ENCODE measurements at regions not wholly inside any gene's neighbourhood (a gene's known extent, or its start where the extent isn't known, plus 50 kb on each side); places are given as distances from the start of the nearest gene placed in this dataset.

DNA sequence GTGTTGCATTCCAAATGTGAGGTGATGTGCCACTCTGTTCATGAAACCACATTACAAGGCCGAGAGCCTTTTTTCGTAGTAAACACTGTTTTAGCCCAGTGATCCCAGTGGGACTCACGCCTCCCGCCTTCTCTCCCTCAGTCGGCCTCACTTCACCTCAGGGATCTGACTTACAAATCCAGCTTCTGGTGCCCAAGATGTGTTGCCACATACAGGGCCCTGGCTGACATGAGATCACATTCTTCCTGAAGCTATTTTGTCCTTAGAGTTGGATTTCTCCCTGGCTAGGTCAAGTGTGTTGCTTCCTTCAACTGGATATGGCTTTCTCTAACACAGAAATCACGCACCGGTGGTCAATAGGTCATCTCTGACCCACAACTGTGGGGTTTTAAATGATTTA is 354.7 kb downstream of the FBXW7 start:
- no peak for TF ChIP-seq EGR1 (IDR thresholded peaks at IDR 0.05)
- TF ChIP-seq, protein P1, sequence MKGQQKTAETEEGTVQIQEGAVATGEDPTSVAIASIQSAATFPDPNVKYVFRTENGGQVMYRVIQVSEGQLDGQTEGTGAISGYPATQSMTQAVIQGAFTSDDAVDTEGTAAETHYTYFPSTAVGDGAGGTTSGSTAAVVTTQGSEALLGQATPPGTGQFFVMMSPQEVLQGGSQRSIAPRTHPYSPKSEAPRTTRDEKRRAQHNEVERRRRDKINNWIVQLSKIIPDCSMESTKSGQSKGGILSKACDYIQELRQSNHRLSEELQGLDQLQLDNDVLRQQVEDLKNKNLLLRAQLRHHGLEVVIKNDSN (IDR thresholded peaks at IDR 0.05): no peak
- TF ChIP-seq CEBPB (IDR thresholded peaks at IDR 0.05): no peak
- no peak for TF ChIP-seq EP300 (IDR thresholded peaks at IDR 0.05; ENCODE audit: borderline replicate concordance)
- TF ChIP-seq FOXM1 (IDR thresholded peaks at IDR 0.05; ENCODE audit: borderline replicate concordance, low read depth): no peak
- no peak for TF ChIP-seq RAD21 (IDR thresholded peaks at IDR 0.05; ENCODE audit: low read depth)
- TF ChIP-seq, protein P2, sequence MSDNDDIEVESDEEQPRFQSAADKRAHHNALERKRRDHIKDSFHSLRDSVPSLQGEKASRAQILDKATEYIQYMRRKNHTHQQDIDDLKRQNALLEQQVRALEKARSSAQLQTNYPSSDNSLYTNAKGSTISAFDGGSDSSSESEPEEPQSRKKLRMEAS (IDR thresholded peaks at IDR 0.05): no peak
- TF ChIP-seq ZBTB7A (IDR thresholded peaks at IDR 0.05; ENCODE audit: low read depth): no peak
- TF ChIP-seq CREB1 (IDR thresholded peaks at IDR 0.05; ENCODE audit: low read depth): no peak
- TF ChIP-seq TCF12 (IDR thresholded peaks at IDR 0.05; ENCODE audit: low read depth): no peak

DNA sequence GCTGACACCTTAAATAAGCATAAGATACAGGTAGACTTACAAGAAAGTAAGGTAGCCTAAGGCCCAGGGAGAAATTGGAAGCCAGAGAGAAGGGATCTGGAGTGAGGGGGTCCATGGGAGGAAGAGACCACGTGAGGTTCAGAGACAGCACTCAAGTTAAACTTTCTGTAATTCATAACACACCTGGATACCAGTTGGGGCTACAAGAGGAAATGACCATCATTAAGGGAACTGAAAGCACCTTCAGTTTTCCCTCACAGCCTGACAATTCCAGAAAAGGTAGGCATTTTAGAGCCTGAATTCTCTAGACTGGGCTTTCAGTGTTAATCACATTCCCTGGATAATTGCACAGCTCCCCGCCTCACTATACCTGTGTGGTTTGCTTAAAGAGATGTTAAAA is 355.5 kb downstream of the FBXW7 start:
- TF ChIP-seq, protein P1 (IDR thresholded peaks at IDR 0.05): no peak
- TF ChIP-seq, protein P3, sequence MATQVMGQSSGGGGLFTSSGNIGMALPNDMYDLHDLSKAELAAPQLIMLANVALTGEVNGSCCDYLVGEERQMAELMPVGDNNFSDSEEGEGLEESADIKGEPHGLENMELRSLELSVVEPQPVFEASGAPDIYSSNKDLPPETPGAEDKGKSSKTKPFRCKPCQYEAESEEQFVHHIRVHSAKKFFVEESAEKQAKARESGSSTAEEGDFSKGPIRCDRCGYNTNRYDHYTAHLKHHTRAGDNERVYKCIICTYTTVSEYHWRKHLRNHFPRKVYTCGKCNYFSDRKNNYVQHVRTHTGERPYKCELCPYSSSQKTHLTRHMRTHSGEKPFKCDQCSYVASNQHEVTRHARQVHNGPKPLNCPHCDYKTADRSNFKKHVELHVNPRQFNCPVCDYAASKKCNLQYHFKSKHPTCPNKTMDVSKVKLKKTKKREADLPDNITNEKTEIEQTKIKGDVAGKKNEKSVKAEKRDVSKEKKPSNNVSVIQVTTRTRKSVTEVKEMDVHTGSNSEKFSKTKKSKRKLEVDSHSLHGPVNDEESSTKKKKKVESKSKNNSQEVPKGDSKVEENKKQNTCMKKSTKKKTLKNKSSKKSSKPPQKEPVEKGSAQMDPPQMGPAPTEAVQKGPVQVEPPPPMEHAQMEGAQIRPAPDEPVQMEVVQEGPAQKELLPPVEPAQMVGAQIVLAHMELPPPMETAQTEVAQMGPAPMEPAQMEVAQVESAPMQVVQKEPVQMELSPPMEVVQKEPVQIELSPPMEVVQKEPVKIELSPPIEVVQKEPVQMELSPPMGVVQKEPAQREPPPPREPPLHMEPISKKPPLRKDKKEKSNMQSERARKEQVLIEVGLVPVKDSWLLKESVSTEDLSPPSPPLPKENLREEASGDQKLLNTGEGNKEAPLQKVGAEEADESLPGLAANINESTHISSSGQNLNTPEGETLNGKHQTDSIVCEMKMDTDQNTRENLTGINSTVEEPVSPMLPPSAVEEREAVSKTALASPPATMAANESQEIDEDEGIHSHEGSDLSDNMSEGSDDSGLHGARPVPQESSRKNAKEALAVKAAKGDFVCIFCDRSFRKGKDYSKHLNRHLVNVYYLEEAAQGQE (IDR thresholded peaks at IDR 0.05; ENCODE audit: low read depth): no peak
- no peak for TF ChIP-seq EP300 (IDR thresholded peaks at IDR 0.05; ENCODE audit: borderline replicate concordance)
- no peak for TF ChIP-seq CEBPB (IDR thresholded peaks at IDR 0.05)
- TF ChIP-seq YY1 (IDR thresholded peaks at IDR 0.05; ENCODE audit: low read depth): no peak
- TF ChIP-seq, protein P2 (IDR thresholded peaks at IDR 0.05): no peak
- no peak for TF ChIP-seq FOXM1 (IDR thresholded peaks at IDR 0.05; ENCODE audit: borderline replicate concordance, low read depth)
- TF ChIP-seq TCF12 (IDR thresholded peaks at IDR 0.05; ENCODE audit: low read depth): no peak
- TF ChIP-seq TEAD4 (IDR thresholded peaks at IDR 0.05): no peak
- TF ChIP-seq CREB1 (IDR thresholded peaks at IDR 0.05; ENCODE audit: low read depth): no peak
- TF ChIP-seq EGR1 (IDR thresholded peaks at IDR 0.05): no peak
- TF ChIP-seq ZBTB7A (IDR thresholded peaks at IDR 0.05; ENCODE audit: low read depth): no peak
- TF ChIP-seq RAD21 (IDR thresholded peaks at IDR 0.05; ENCODE audit: low read depth): no peak
- TF ChIP-seq TAF1 (IDR thresholded peaks at IDR 0.05; ENCODE audit: low read depth): no peak
- TF ChIP-seq NFIC (IDR thresholded peaks at IDR 0.05): no peak

DNA sequence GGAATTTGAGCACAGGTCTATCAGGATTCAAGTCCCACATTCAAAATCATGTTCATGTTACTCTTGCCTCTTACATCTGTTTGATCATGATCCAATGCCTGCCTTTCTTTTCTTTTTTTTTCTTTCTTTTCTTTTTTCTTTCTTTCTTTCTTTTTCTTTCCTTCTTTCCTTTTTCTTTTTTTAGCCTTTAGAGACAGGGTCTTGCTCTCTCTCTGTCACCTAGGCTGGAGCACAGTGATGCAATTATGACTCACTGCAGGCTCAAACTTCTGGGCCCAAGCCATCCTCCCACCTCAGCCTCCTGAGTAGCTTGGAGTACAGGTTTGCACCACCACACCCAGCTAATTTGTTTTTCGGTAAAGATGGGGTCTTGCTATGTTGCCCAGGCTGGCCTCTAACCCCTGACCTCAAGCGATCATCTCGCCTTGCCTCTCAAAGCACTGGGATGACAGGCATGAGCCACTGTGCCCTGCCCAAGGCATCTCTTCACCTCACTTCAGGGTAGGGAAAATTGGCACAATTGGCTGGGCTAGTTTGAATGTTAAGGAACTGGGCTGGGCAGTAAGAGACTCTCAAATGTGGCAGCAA is 359.2 kb downstream of the FBXW7 start:
- TF ChIP-seq TAF1 (IDR thresholded peaks at IDR 0.05; ENCODE audit: low read depth): no peak

DNA sequence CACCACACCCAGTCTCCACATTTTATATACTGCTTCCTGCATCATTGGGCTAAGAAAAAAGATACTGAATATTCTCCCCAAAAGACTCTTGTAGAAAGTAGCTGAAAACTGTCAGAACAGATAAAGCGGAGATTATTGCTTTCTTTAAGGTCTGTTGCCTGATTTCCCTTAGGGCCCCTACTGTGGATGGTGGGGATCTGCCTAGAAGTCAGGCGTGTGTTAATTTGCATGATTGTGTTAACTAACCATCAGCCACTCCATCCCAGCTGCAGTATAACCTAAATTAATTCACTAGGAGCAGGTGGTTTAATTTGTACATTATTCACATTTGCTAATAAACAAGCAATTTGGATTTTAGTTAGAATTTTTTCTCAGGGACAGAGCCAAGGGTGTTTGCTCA is 360.3 kb downstream of the FBXW7 start:
- TF ChIP-seq EGR1 (IDR thresholded peaks at IDR 0.05) (no peak), FOXM1 (IDR thresholded peaks at IDR 0.05; ENCODE audit: borderline replicate concordance, low read depth) (no peak), YY1 (IDR thresholded peaks at IDR 0.05; ENCODE audit: low read depth) (no peak), TCF12 (IDR thresholded peaks at IDR 0.05; ENCODE audit: low read depth) (no peak), TEAD4 (IDR thresholded peaks at IDR 0.05) (no peak), ZBTB7A (IDR thresholded peaks at IDR 0.05; ENCODE audit: low read depth) (no peak)
- TF ChIP-seq, protein P3 (IDR thresholded peaks at IDR 0.05; ENCODE audit: low read depth): no peak
- TF ChIP-seq, protein P2 (IDR thresholded peaks at IDR 0.05): no peak

DNA sequence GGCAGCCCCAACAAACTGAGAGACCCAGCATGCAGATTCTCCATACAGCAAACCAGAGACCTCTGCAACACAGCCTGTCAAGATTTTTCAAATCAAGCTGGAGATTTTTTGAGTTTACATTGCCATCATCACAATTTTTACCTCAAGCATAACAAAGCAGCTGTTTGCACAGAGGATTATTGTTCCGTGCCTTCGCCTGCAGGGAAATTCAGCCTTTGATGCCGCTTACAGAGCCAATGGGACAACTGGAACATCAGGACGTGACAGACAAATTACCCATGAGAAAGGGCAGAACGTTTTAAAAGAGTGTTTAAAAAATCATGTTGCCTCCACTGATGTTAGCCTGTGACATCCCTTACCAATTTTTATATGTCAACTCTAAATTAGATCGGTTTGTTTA is 363.7 kb downstream of the FBXW7 start:
- TF ChIP-seq EGR1 (IDR thresholded peaks at IDR 0.05) (no peak), NFIC (IDR thresholded peaks at IDR 0.05) (no peak), FOXM1 (IDR thresholded peaks at IDR 0.05; ENCODE audit: borderline replicate concordance, low read depth) (no peak), CEBPB (IDR thresholded peaks at IDR 0.05) (no peak), TAF1 (IDR thresholded peaks at IDR 0.05; ENCODE audit: low read depth) (no peak), CREB1 (IDR thresholded peaks at IDR 0.05; ENCODE audit: low read depth) (no peak), TCF12 (IDR thresholded peaks at IDR 0.05; ENCODE audit: low read depth) (no peak)
- TF ChIP-seq, protein P2 (IDR thresholded peaks at IDR 0.05): no peak

DNA sequence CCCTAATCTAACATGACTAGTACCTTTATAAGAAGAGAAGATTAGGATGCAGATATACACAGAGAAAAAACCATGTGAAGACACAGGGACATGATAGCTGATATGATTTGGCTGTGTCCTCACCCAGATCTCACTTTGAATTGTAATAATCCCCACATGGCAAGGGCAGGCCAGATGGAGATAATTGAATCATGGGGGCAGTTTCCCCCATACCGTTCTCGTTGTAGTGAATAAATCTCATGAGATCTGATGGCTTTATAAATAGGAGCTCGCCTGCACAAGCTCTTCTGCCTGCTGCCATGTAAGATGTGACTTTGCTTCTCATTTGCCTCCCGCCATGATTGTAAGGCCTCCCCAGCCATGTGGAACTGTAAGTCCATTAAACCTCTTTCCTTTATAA is 364.3 kb downstream of the FBXW7 start:
- TF ChIP-seq EGR1 (IDR thresholded peaks at IDR 0.05): no peak
- no peak for TF ChIP-seq CREB1 (IDR thresholded peaks at IDR 0.05; ENCODE audit: low read depth)
- TF ChIP-seq FOXM1 (IDR thresholded peaks at IDR 0.05; ENCODE audit: borderline replicate concordance, low read depth): no peak
- TF ChIP-seq RAD21 (IDR thresholded peaks at IDR 0.05; ENCODE audit: low read depth): no peak
